SK-N-SH treated with all-trans-retinoic acid at 6 μM for 48 hours (cell line): ENCODE measurements at regions not wholly inside any gene's neighbourhood (a gene's known extent, or its start where the extent isn't known, plus 50 kb on each side); places are given as distances from the start of the nearest gene placed in this dataset.

Experiments
- ESRRG ChIP-seq: fragments of 250-450 bp; sonication (Bioruptor Pico); IDR thresholded peaks from 2 replicates; pipeline ENCODE4 v1.6.1; 2021; ENCODE audit warnings: mild to moderate bottlenecking
- ISL1 ChIP-seq: fragments of 250-450 bp; sonication (Bioruptor Pico); IDR thresholded peaks from 2 replicates; pipeline ENCODE4 v2.1.2; 2022; ENCODE audit warnings: mild to moderate bottlenecking, moderate library complexity
- TCF4 ChIP-seq: fragments of 250-450 bp; sonication (Bioruptor Pico); IDR thresholded peaks from 2 replicates; pipeline ENCODE4 v1.8.0; 2021; ENCODE audit warnings: mild to moderate bottlenecking, moderate library complexity, borderline replicate concordance
- ZFP3 ChIP-seq: fragments of 250-450 bp; sonication (Bioruptor Pico); IDR thresholded peaks from 2 replicates; pipeline ENCODE4 v1.5.0; 2020; ENCODE audit warnings: mild to moderate bottlenecking, moderate library complexity
- TF ChIP-seq, protein P1 (sequence below): fragments of 250-450 bp; sonication (Bioruptor Pico); IDR thresholded peaks from 2 replicates; pipeline ENCODE4 v1.5.1; 2021; ENCODE audit warnings: mild to moderate bottlenecking, moderate library complexity
- TF ChIP-seq, protein P2 (sequence below): fragments of 250-450 bp; sonication (Bioruptor Pico); IDR thresholded peaks from 2 replicates; pipeline ENCODE4 v1.8.0; 2020; ENCODE audit warnings: mild to moderate bottlenecking, moderate library complexity, borderline replicate concordance
- TF ChIP-seq, protein P3 (sequence below): fragments of 250-450 bp; sonication (Bioruptor Pico); IDR thresholded peaks from 2 replicates; pipeline ENCODE4 v1.5.1; 2020; ENCODE audit warnings: low read depth, mild to moderate bottlenecking, moderate library complexity

GRCh38 chr5:33235824-33236223 is 204.9 kb upstream of the TARS1 start:
- TF ChIP-seq ESRRG, result no peak
- TF ChIP-seq, protein P1, sequence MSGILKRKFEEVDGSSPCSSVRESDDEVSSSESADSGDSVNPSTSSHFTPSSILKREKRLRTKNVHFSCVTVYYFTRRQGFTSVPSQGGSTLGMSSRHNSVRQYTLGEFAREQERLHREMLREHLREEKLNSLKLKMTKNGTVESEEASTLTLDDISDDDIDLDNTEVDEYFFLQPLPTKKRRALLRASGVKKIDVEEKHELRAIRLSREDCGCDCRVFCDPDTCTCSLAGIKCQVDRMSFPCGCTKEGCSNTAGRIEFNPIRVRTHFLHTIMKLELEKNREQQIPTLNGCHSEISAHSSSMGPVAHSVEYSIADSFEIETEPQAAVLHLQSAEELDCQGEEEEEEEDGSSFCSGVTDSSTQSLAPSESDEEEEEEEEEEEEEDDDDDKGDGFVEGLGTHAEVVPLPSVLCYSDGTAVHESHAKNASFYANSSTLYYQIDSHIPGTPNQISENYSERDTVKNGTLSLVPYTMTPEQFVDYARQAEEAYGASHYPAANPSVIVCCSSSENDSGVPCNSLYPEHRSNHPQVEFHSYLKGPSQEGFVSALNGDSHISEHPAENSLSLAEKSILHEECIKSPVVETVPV (CRISPR knock-in tag), result no peak
- TF ChIP-seq, protein P2, sequence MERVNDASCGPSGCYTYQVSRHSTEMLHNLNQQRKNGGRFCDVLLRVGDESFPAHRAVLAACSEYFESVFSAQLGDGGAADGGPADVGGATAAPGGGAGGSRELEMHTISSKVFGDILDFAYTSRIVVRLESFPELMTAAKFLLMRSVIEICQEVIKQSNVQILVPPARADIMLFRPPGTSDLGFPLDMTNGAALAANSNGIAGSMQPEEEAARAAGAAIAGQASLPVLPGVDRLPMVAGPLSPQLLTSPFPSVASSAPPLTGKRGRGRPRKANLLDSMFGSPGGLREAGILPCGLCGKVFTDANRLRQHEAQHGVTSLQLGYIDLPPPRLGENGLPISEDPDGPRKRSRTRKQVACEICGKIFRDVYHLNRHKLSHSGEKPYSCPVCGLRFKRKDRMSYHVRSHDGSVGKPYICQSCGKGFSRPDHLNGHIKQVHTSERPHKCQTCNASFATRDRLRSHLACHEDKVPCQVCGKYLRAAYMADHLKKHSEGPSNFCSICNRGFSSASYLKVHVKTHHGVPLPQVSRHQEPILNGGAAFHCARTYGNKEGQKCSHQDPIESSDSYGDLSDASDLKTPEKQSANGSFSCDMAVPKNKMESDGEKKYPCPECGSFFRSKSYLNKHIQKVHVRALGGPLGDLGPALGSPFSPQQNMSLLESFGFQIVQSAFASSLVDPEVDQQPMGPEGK (CRISPR knock-in tag), result no peak
- TF ChIP-seq, protein P3, sequence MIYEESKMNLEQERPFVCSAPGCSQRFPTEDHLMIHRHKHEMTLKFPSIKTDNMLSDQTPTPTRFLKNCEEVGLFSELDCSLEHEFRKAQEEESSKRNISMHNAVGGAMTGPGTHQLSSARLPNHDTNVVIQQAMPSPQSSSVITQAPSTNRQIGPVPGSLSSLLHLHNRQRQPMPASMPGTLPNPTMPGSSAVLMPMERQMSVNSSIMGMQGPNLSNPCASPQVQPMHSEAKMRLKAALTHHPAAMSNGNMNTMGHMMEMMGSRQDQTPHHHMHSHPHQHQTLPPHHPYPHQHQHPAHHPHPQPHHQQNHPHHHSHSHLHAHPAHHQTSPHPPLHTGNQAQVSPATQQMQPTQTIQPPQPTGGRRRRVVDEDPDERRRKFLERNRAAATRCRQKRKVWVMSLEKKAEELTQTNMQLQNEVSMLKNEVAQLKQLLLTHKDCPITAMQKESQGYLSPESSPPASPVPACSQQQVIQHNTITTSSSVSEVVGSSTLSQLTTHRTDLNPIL, result no peak
- TF ChIP-seq ISL1 (CRISPR knock-in tag), result no peak
- TF ChIP-seq ZFP3 (CRISPR knock-in tag), result no peak
- no peak for TF ChIP-seq TCF4 (CRISPR knock-in tag)
